Stimulated activated CD4-positive, alpha-beta T cell treated with anti-CD3 and anti-CD28 coated beads, Interleukin-1b, Interleukin-23, amount 100 ng/mL, for 48 hours (primary cell): ENCODE measurements at regions not wholly inside any gene's neighbourhood (a gene's known extent, or its start where the extent isn't known, plus 50 kb on each side); places are given as distances from the start of the nearest gene placed in this dataset.
"Not testable (repeated sequence)": the region's sequence is repeated elsewhere in the genome, so short reads cannot be mapped to it uniquely, and the experiment has no call there.

Experiments
- DNase-seq: peaks from one replicate; pipeline ENCODE4 v3.0.0-alpha.2; 2020

DNA sequence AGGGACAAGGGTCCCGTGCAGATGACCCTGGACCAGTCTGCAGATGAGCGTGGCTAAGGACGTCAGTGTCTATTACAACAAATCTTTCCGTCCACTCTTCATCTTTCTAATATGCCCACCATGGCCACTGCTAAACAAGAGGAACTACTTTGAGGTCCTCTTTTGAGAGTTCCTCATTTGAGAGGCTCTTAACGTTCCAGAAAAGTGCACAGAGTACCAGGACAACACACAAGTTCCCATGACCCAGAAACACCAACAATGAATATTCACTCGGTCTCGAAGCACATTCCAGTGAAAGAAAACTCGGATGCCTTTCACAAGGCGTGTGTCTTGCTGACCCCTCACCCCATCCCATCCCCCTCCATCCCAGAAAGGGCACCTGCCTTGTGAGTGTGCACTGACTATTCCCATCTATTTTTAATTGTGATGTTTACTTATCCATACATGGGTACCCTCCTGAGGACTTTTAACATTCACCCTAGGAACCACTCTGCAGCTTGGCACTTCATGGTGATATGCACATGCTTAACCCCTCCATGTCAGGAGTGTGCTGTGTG is 157.0 kb downstream of the SHANK2 start:
- DNase-seq = no peak

DNA sequence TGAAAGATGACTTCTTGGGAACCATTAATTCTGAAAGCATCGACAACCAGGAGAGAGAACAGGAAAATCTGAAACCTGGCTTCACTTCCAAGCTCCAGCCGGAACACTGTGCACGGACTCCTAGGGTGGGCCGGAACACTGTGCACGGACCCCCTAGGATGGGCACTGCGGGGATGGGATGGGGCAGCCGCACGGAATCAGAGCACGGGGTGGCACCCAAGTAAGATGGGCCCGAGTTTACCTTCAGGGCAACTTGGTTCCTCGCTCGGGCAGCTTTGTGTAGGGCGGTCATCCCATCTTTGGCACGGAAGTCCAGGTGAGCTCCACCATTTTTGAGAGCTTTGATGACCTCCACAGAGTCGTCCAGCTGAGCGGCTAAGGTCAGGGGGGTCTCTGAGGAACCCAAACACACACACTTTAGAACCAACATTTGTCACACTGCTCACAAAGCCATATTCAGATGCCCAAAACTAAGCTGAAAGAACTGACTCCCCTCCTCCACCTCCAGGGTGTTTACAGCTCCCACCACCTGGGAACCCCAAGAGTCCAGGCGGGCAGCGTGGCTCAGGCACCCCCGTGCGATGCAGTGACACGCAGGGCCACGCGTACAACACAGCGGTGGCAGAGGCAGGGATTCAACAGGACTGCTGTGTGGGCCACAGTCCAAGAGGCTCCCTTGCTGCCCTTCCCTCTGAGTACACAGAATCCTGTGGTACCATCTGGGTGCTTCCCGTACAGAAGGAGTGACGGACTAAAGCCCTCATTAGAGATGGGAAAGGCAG is 157.9 kb downstream of the SHANK2 start:
- DNase-seq = no peak

DNA sequence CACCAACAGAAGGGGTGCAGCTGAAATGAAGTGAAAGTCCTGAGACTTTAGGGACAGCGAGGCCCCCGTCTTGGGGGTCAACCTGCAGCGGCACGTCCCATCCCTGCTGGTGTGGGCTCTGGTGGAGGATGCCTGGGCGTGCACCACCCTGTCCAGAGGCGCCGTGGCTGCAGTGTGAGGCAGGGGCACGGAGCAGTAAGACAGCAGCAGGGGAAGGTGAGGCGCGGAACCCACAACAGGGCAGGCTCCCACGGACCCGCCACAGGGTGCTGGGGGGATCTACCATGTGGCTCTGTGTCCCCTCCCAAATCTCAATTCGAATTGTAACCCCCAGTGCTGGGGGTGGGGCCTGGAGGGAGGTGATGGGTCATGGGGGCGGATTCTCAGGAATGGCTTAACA is 158.6 kb downstream of the SHANK2 start:
- DNase-seq = no peak

DNA sequence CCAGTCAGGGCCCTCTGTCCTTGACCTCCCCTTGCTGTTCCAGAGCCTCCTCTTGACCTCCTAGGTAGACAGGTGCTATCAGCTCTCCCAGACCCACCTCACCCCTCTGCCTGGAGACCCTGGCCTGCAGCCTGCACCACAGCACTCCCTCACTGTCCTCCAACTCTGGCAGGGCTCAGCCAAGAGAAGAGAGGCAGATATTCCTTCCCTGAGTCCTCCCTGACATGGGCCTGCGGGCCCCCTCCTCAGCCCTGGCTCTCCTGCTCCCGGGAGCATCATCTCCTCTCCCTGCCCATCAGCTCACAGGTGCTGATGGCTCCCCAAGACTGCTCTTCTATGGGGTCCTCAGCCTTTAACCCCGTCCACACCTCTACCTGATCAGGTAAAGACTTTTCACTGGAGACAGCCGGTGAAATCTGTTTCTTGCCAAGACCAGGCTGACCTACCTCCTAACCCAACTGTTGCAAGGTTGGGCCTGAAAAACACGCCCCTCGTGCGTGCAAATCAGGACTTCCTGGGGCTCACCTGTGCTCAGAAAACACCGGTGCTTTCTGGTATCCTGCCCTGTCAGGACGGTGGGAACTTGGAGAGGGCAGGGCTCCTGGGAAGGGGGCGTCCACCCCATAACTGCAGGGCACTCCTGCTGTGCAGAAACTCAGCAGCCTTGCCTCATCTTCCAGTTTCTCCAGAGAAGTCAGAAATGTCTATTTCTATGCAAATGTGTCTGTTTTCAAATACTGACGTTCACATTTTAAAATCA is 160.7 kb downstream of the SHANK2 start:
- DNase-seq = no peak

DNA sequence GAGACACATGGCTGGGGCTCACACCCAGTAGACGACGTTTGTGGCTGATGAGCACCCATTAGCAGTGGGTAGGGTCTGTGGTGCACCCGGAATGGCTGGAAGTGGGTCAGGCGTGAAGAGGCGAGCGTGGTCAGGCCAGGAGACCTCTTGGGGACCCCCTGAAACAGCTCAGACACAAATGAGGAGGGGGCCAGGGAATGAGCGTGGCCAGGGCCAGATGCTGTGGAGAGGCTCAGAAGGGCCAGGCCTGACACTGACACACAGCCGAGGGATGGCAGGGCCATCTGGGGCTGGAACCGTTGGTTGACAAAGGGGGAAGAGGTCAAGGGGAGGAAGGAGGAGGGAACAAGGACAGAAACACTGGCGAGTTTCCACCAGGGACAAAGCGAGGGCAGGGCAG is 162.8 kb downstream of the SHANK2 start:
- no peak for DNase-seq

DNA sequence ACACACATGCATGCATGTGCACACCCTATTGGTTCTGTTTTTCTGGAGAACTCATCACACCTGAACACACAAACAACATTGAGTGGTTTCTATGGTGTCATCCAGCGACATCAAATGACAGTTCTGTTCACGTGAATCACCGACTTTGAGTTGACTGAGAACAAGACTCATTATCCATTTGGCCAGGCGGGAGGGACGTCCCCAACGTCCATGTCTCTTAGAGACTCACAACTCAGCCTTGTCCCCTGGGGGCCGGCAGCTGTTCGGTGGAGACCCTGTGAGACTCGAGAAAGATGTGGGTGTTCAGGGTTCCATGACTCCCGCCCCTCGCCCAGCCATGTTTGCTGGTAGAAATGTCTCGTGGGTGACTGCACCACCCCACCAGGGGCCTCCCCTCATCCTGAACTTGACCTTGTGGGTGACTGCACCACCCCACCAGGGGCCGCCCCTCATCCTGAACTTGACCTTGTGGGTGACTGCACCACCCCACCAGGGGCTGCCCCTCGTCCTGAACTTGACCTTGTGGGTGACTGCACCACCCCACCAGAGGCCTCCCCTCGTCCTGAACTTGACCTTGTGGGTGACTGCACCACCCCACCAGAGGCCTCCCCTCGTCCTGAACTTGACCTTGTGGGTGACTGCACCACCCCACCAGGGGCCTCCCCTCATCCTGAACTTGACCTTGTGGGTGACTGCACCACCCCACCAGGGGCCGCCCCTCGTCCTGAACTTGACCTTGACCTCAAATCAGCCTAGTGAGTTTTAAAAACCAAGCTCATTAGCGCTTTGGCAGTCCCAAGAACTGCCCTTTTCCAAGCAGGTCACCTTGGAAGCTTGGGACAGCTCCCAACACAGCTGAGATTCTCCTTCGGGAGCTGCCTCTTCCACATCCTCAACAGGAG is 163.8 kb downstream of the SHANK2 start:
- DNase-seq = not testable (repeated sequence)

DNA sequence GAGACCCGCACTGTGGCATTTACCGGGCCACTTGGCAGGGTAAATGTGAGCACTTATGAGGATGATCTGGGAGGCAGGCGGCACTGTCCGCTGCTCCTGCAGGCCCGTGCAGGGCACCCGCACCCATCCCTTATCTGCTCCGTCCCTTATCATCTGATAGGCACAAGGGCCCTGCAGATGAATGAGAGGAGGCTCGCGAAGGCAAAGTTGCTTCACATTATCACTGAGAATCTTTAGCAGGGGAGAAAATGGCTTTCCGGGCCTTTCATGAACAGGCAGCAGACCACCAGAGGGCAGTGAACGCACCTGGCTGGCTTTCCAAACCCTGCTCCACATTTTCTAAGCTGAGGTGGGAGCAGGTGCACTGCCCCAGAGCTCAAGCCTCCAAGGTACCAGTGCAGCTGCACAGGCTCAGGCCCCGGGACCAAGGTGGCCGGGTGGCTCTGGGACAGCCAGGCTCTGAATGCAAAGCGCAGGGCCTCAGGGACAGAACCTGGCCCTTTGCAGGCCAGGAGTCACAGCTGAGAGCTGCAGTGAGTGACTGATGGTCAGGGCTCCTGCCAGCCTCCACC is 165.6 kb downstream of the SHANK2 start:
- no peak for DNase-seq

DNA sequence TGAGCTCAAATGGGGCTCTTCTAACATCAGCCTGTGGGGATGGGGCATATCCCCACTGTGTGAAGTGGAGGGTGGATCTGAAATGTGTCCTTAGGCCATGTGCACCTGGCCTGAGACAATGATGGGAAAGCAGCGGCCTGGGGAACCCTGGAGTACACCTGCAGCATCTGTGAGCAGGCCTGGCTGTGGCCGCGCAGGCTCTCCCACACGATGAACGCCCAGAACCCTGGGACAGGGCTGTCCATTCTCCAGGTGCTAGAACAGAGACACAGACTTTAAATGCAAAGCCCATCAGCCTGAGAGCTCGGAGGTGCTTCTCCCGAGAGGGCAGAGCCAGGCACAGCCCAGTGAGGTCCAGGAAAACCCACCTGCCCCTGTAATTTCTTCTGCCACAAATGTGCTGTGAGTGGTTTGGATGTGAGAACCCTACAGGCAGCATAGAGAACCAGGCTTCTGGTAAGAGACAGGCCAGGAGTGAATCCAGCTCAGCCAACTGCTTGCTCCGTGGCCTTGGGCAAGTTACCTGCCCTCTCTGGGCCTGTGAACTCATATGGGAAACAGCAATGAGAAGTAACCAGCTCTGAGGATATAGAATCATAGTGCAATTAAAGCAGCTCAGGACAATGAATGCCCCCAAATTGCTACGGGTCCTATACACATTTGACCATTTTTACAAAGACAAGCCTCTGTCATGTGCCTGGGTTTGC is 167.9 kb downstream of the SHANK2 start:
- no peak for DNase-seq

DNA sequence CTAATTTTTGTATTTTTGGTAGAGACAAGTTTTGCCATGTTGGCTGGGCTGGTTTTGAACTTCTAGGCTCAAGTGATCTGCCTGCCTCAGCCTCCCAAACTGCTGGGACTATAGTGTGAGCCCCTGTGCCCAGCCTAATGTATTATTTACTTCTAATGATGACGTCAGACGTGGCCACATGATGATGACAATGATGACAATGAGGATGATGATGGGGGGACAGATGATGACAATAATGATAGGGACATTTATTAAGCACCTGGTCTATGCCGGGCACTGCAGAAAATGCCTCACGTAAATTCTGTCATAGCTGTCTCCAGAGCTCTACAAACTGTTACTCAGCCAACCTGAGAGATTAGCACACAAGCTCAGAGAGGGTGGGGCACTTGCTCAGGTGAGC is 169.3 kb downstream of the SHANK2 start:
- DNase-seq = no peak

DNA sequence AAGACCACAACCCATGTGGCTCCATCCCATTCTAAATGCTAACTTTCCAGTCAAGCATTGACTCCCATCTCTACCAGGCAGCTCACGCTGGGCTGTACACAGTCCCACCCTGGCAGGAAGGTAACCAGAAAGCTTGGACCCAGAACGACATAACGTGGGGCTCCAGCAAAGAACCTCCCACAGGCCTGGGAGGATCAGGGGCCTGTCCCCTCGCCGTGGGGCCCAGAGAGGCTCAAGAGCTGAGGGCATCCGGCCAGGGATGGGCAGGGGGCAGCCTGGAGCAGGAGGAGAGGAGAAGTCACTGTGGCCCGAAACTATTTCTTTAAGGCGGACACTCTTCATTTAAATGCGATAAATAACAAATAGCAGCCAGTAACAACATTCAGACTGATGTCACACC is 169.9 kb downstream of the SHANK2 start:
- no peak for DNase-seq

DNA sequence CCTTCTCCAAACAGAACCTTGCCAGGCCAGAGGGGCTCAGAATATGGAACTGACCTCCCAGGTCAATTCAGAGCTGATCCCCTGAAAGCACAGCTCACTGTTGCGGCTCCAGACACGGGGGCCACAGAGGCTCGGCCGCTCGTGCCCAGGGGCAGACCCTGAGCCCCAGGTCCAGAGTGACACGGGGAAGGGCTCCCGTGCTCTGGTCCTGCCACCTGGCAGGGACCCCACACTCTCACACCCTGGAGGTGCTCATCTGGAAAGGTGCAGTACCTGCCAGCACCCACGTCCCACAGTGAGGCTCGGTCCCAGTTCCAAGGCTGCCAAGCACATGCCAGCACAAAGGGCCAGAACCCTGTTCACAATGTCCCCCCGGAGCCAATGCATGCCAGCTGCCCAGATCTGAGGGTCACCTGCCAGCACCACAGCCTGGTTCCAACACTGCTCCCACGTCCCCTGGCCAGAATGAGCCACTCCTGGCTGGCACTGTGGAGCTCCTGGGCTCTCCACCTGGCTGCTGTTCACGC is 170.6 kb downstream of the SHANK2 start:
- no peak for DNase-seq

DNA sequence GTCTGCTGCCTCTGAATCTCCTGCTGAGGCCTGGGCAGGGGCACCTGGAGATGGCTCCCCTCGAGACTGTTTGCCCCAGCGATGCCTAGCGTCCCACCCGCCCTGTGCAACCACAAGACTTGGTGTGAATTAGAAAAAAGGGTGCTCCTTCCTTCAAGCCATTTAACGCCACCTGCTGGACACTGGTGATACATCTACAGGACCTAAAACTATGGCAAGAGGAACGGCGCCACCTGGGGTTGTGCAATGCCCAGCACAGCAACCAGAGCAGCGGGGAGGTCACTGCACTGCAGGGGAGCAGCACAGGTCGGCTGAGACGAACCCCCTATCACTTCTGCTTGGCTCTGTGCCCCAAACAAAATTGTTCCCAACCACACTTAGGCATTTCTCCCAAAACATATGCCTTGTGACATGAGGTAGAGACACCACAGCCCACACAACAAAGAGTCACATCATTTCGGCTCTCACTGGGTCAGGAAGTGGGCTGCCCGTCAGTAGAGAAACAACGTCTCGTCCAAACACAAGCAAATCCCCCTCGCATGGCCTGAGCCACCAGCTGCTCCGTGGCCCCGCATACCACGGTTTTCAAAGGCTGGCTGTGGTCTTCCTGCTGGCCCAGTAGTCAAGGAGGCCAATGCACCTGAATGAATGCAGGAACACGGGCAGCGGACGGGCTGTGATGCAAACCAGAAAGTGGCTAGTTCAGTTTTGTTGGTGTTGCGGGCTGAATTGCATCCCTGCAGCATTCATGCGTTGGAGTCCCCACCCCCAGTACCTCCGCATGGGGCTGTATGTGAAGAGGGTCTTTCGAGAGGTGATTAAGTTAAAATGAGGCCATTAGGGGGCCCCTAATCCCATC is 171.9 kb downstream of the SHANK2 start:
- DNase-seq = peak; percentile 62

DNA sequence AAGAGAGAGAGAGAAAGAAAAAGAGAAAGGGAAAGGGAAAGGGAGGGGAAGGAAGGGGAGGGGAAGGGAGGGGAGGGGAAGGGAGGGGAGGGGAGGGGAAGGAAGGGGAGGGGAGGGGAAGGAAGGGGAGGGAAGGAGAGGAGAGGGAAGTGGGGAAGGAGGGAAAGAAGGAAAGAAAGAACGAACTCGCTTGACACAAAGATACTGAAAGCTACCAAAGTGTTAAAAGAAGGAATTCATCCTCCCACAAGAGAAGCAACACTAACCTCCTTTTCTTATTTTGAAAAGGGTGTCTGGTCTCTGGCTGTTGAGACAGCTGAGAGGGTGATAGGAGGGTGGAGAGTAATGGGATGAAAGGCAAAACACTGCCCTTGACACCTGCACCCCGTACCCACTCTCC is 172.6 kb downstream of the SHANK2 start:
- no peak for DNase-seq

DNA sequence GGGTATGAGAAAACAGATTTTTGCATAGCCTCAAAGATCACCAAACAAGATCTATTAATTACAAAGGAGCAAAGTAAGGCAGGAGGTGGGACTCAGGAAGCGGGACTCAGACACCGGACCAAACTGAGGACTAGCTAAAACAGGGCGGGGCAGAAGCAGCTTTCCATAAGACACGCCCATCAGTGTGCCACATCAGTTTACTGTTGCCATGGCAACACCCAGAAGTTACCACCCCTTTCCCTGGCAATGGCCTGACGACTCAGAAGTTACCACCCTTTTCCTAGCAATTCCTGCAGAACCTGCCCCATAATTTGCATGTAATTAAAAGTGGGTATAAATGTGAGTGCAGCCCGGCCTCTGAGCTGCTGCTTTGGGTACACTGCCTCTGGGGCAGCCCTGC is 173.9 kb downstream of the SHANK2 start:
- DNase-seq = no peak

DNA sequence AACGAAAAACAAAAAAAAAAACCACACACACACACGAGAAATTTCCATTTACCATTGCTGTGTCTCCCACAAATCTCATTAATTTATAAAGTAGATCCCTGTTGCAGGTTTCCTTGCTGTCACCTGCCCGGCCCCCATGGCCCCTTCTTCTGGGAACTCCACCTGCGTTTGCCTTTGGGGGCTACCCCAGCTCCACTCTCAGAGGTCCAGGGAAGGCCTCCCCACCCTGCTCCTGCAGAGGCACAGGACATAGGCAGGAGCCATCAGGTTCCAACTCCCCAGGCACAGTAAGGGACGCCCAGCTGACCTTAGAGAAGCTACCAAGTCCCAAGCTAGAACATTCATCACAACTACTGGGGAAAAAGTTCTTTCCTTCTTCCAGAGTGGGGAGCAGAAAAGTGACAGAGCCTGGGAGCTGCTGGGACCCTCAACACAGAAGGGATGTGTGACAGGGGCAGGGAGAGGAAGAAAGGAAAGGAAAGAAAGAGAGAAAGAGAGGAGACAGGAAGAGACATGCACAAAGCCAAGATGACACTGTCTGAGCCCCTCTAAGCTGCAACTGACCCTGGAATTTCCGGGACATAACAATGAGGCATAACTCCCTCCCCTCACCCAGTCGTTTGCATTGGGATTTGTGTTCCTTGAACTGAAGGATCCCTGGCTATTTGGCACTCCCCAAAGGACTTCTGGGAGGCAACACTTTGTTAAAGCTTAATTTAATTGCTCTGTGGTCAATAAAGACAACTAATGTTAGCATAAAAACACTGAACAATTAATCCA is 175.7 kb downstream of the SHANK2 start:
- no peak for DNase-seq

DNA sequence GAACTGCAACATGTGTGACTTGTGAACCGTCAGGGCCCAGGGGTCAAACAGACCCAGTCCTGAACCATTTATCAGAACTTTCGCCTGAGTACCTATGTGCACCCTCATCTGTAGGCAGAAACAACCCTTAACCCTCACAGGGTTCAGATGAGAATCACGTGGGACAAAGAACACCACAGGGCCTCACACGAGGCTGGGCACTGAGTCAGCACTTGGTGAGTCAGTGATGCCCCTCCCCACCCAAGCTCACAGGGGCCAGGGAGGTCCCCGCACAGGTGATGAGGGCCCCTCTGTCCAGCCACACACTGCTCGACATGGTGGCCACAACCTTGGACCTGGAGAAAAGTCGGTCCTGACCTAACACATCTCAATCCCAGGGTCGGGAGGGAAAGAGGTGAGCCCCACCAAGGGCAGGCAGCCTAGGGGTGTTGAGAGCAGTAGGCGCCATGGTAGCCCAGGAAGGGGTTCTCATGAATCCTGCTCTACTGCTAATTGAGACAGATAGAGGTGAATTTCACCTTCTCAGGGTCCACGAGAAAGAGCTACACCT is 176.4 kb downstream of the SHANK2 start:
- no peak for DNase-seq

DNA sequence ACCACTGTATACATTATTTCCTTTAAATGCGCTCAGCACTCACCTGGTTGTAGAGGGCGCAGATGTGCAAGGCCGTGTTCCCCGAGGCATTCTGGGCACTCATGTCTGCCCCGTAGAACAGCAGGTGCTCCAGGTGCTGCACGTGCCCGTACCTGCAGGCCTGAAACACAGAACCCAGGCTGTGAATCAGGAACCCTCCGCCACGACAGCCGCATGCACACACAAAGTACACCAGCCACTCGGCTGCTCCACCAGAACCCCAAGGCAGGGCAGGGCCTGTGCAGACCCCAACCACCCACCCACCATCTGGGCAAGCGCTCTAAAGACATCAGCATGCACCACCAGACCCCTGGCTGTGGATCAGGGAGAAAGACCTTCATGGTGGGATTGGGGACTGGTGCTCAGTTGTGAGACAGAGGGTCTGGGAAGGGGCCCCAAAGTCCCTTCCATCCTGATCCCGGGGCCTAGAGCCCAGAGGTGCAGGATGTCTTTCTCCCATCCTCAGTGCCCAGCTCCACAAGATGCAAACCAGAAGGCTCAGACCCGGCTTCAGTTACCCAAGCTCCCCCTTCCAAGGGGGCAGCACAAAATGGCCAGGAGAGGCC is 177.2 kb downstream of the SHANK2 start:
- no peak for DNase-seq

DNA sequence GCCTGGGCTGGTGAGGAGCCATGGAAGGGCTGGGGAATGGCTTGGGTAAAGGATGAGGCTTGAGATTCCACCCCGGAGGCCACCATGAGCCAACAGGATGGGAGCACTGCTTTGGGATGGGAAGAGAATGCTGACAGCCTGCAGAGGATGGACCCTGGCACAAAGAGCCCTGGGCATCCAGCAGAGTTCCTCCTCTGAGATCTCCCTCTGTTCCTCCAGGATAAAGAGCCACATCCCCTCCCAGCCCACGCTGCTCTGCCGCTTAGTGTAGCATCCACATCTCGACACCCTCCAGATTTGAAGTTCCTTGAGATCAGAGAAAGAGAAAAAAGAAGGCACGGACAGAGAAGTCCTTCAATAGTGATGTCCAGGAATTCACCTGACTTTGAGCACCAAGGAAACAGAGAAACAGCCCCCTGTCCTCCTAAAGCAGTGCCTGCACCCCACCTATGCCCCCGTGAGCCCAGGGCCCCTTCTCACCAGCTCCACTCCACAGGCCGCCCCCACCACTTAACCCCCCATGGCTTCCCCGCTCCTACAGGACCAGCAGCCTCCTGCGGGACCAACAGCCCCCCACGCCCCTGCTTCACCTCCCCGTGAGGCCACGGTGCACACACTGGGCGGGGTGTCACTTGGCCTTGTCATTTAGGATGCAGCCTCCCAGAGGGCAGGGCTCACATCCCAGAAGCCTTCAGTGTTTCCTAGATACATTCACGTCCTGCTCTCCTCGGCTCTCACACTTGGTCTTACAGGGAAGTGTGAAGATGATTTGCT is 180.5 kb downstream of the SHANK2 start:
- no peak for DNase-seq
